Neural cell (in vitro differentiated cells): ENCODE measurements at regions not wholly inside any gene's neighbourhood (a gene's known extent, or its start where the extent isn't known, plus 50 kb on each side); places are given as distances from the start of the nearest gene placed in this dataset.

Experiments used
- H2AFZ ChIP-seq: fragments of 200-600, 300-800 bp; sonication (generic), shearing (Covaris generic); 2 replicates; pipeline ENCODE4 v1.6.0; 2014; ENCODE audit warnings: low read depth, mild to moderate bottlenecking, antibody characterized with exemption, low read length, moderate library complexity
- H3F3A ChIP-seq: fragments of 200-600 bp; shearing (Covaris generic); 2 replicates; pipeline ENCODE4 v1.6.1; 2016; ENCODE audit warnings: mild to moderate bottlenecking, moderate library complexity, mixed read lengths, antibody characterized with exemption, low read length; ENCODE audit not compliant: insufficient read depth, poor library complexity, severe bottlenecking
- H3K27ac ChIP-seq: fragments of 200-600, 300-800 bp; sonication (generic), shearing (Covaris generic); 2 replicates; pipeline ENCODE4 v1.5.1; 2014; ENCODE audit warnings: mild to moderate bottlenecking, low read length, moderate library complexity
- H3K27me3 ChIP-seq: fragments of 300-800, 200-600 bp; sonication (generic), shearing (Covaris generic); 2 replicates; pipeline ENCODE4 v1.6.0; 2014; ENCODE audit warnings: mild to moderate bottlenecking, low read depth, low read length, moderate library complexity; ENCODE audit not compliant: insufficient read depth
- H3K36me3 ChIP-seq: fragments of 300-800, 200-600 bp; sonication (generic), shearing (Covaris generic); 2 replicates; pipeline ENCODE4 v1.5.1; 2014; ENCODE audit warnings: mild to moderate bottlenecking, antibody characterized with exemption, low read length, moderate library complexity; ENCODE audit not compliant: insufficient read depth
- H3K4me2 ChIP-seq: fragments of 300-800, 200-600 bp; sonication (generic), shearing (Covaris generic); 2 replicates; pipeline ENCODE4 v1.6.0; 2014; ENCODE audit warnings: mild to moderate bottlenecking, low read length
- H3K4me3 ChIP-seq: fragments of 300-800, 200-600 bp; sonication (generic), shearing (Covaris generic); 2 replicates; pipeline ENCODE4 v1.5.1; 2014; ENCODE audit warnings: mild to moderate bottlenecking, low read length, moderate library complexity
- H3K79me2 ChIP-seq: fragments of 200-600 bp; shearing (Covaris generic); replicated peaks from 2 replicates; pipeline ENCODE4 v1.6.0; 2014; ENCODE audit warnings: mild to moderate bottlenecking, low read length, moderate library complexity; ENCODE audit not compliant: insufficient read depth
- H3K9ac ChIP-seq: fragments of 300-800, 200-600 bp; sonication (generic), shearing (Covaris generic); 2 replicates; pipeline ENCODE4 v1.6.1; 2016; ENCODE audit warnings: mild to moderate bottlenecking, low read length, mixed read lengths
- H3K9me2 ChIP-seq: fragments of 200-600 bp; shearing (Covaris generic); 2 replicates; pipeline ENCODE4 v1.6.1; 2016; ENCODE audit warnings: mild to moderate bottlenecking, low read length, mixed read lengths; ENCODE audit not compliant: insufficient read depth
- H3K9me3 ChIP-seq: fragments of 200-600, 300-800 bp; sonication (generic), shearing (Covaris generic); 2 replicates; pipeline ENCODE4 v1.6.1; 2016; ENCODE audit warnings: mild to moderate bottlenecking, mixed run types, low read length, moderate library complexity, mixed read lengths
- H4K20me1 ChIP-seq: fragments of 200-600 bp; shearing (Covaris generic); 2 replicates; pipeline ENCODE4 v1.6.1; 2016; ENCODE audit warnings: mild to moderate bottlenecking, mixed run types; ENCODE audit not compliant: insufficient read depth
- CTCF ChIP-seq: fragments of 450-650 bp; IDR thresholded peaks from 2 replicates; pipeline ENCODE4 v1.5.1; 2014; ENCODE audit warnings: antibody characterized with exemption, mild to moderate bottlenecking, moderate library complexity; ENCODE audit not compliant: poor library complexity, severe bottlenecking
- EP300 ChIP-seq: fragments of 450-650 bp; conservative IDR thresholded peaks from 2 replicates; pipeline ENCODE4 v1.6.1; 2014; ENCODE audit warnings: antibody characterized with exemption, mild to moderate bottlenecking, moderate library complexity; ENCODE audit not compliant: poor library complexity, severe bottlenecking
- EZH2 ChIP-seq: fragments of 200-600, 300-800 bp; shearing (Covaris generic), sonication (generic); IDR thresholded peaks from 2 replicates; pipeline ENCODE4 v1.6.1; 2014; ENCODE audit warnings: antibody characterized with exemption, low read length, borderline replicate concordance, mild to moderate bottlenecking; ENCODE audit not compliant: insufficient read depth, poor library complexity, severe bottlenecking
- MXI1 ChIP-seq: fragments of 450-650 bp; conservative IDR thresholded peaks from 2 replicates; pipeline ENCODE4 v1.6.1; 2014; ENCODE audit warnings: antibody characterized with exemption, mild to moderate bottlenecking; ENCODE audit not compliant: poor library complexity, severe bottlenecking
- POLR2AphosphoS5 ChIP-seq: IDR thresholded peaks from 2 replicates; pipeline ENCODE4 v1.6.1; 2012
- RAD21 ChIP-seq: fragments of 450-650 bp; conservative IDR thresholded peaks from 2 replicates; pipeline ENCODE4 v1.6.1; 2014; ENCODE audit warnings: antibody characterized with exemption, mild to moderate bottlenecking, moderate library complexity
- REST ChIP-seq: IDR thresholded peaks from 2 replicates; pipeline ENCODE4 v1.6.1; 2012; ENCODE audit warnings: borderline replicate concordance
- SMC3 ChIP-seq: fragments of 450-650 bp; conservative IDR thresholded peaks from 2 replicates; pipeline ENCODE4 v1.6.1; 2014; ENCODE audit warnings: antibody characterized with exemption, mild to moderate bottlenecking, moderate library complexity; ENCODE audit not compliant: poor library complexity
- TAF1 ChIP-seq: IDR thresholded peaks from 2 replicates; pipeline ENCODE4 v1.6.1; 2012; ENCODE audit warnings: low read depth

DNA sequence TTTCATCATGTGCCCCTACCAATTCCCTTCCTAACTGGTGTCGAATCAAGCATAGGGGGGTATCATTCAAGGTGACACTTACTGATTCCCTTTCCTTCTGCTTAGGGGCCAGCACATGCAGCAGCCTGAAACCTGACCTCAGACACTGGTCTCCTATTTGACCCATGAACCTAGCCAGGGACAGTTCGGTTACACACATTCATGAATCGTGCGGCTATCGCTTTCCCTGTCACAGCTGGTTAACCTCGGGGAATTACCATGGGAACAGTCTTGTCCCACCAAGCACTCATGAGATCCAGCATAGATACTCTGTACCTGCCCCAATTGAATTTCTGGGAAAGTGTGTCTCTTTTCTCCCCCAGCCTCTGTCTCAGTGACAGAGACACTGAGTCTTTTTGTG is 140.4 kb downstream of the ZNF674 start:
- Histone ChIP-seq H3K4me2 (no peak overlapping the region), H3K27ac (no peak overlapping the region), H3K9me2 (no peaks in the 10 kb centered on the region), H3K9me3 (no peaks in the 10 kb centered on the region), H3K79me2 (no peaks in the 10 kb centered on the region), H3F3A (no peaks in the 10 kb centered on the region), H3K27me3 (no peaks in the 10 kb centered on the region), H3K9ac (no peak overlapping the region), H4K20me1 (no peaks in the 10 kb centered on the region), H2AFZ (no peak overlapping the region), H3K36me3 (no peaks in the 10 kb centered on the region), H3K4me3 (no peak overlapping the region)
- TF ChIP-seq SMC3 = no peak
- no peak for TF ChIP-seq POLR2AphosphoS5
- no peak for TF ChIP-seq EP300
- TF ChIP-seq EZH2 = no peak
- TF ChIP-seq REST = no peak
- TF ChIP-seq CTCF = no peak
- no peak for TF ChIP-seq RAD21
- no peak for TF ChIP-seq TAF1
- no peak for TF ChIP-seq MXI1

DNA sequence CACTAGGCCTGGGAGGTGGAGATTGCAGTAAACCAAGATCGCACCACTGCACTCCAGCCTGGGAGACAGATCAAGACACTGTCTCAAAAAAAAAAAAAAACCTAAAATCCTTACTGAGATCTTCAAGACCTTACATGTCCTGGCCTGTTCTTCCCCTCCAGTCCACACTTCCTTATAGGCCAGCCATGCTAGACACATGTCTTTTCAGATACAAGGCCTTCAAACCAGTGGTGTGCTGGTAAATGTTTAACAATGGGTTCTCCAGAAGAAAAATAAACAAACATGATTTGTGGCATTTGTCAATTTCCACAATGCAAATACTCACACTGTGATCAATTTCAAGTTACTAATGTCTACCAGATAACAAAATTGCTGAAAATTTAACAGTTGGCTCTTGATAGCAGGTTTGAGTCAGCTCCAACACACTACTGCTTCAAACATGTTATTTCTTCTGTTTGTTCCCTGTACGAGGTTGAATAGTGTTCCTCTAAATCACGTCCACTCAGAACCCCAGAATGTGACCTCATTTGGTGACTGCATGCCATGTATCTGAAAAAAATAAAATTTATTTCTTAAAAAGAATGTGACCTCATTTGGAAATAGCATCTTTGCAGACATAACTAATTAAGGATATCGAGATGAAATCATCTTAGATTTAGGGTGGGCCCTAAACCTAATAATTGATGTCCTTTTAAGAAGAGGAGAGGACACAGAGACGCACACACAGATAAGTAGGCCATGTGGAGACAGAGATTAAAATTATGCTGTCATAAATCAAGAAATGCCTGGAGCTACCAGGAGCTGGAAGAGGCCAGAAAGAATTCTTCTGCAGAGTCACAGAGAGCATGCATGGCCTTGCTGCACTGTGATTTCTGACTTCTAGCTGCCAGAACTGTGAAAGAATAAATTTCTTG is 144.4 kb downstream of the ZNF674 start:
- Histone ChIP-seq H3K79me2 (no peaks in the 10 kb centered on the region), H3F3A (no peaks in the 10 kb centered on the region), H3K36me3 (no peaks in the 10 kb centered on the region), H4K20me1 (no peaks in the 10 kb centered on the region), H3K9me3 (no peaks in the 10 kb centered on the region), H3K9me2 (no peaks in the 10 kb centered on the region), H2AFZ (no peak overlapping the region), H3K9ac (no peak overlapping the region), H3K27me3 (no peaks in the 10 kb centered on the region), H3K4me3 (no peak overlapping the region), H3K4me2 (no peak overlapping the region), H3K27ac (no peak overlapping the region)
- TF ChIP-seq REST (no peak), POLR2AphosphoS5 (no peak), CTCF (no peak), SMC3 (no peak), MXI1 (no peak), EP300 (no peak), RAD21 (no peak), TAF1 (no peak), EZH2 (no peak)
